HepG2 (cell line): ENCODE measurements at regions not wholly inside any gene's neighbourhood (a gene's known extent, or its start where the extent isn't known, plus 50 kb on each side); places are given as distances from the start of the nearest gene placed in this dataset.

Experiments
- ATAC-seq: fragments of 200-7000 bp; cut with Tn5 transposase; 3 replicates; pipeline ENCODE4 v1.9.1; 2020; ENCODE audit warnings: mild to moderate bottlenecking, moderate library complexity
- BruUV-seq: library from RNA; stranded (reverse); fragments of 400-500 nt; replicated peaks from 2 replicates; lab custom pipeline; 2021; lab: Mats Ljungman, UMichigan
- CTCF ChIA-PET: fragments of 300-600 bp; formaldehyde crosslinking; extraction: SDS; loops from one replicate; lab custom pipeline; 2021; ENCODE audit warnings: low total read pairs, inconsistent platforms, low intra/inter-chr PET ratio; lab: Yijun Ruan, JAX
- POLR2A ChIA-PET: fragments of 350-600 bp; sonication (Branson Sonifier 250); formaldehyde crosslinking; loops from one replicate; lab custom pipeline; 2020; ENCODE audit warnings: antibody characterized with exemption, inconsistent platforms; lab: Yijun Ruan, JAX
- DNase-seq: peaks from one replicate; pipeline ENCODE4 v3.0.0-alpha.2; 2015; ENCODE audit warnings: low spot score
- FAIRE-seq: peaks from 3 replicates; lab custom pipeline; 2011; peaks lifted over from hg19 to GRCh38; lab: Jason Lieb, UNC
- H2AFZ ChIP-seq: one replicate; pipeline ENCODE4 v1.6.1; 2011; ENCODE audit warnings: low read length, inconsistent platforms
- H3K27ac ChIP-seq: fragments of 300-600 bp; 3 replicates; pipeline ENCODE4 v1.8.0; 2011; ENCODE audit warnings: mixed run types, mild to moderate bottlenecking, mixed read lengths, low read length, inconsistent platforms; ENCODE audit not compliant: insufficient read depth; ENCODE audit errors: extremely low read length
- H3K27me3 ChIP-seq, 2 experiments: fragments of 200-600 bp in 1 of 2; 2 replicates in 1 of 2; 3 replicates in 1 of 2; pipeline versions ENCODE4 v1.6.0 to v1.8.0; 2011; ENCODE audit warnings: low read length in 2 of 2, mild to moderate bottlenecking in 2 of 2, moderate library complexity in 2 of 2, inconsistent platforms in 1 of 2; ENCODE audit not compliant: insufficient read depth in 2 of 2, control insufficient read depth in 1 of 2
- H3K36me3 ChIP-seq, 2 experiments: fragments of 200-600 bp in 1 of 2; replicated peaks in 1 of 2; 2 replicates in 1 of 2; 3 replicates in 1 of 2; pipeline versions ENCODE4 v1.5.1 to v1.8.0; 2011; ENCODE audit warnings: low read length in 2 of 2, inconsistent platforms in 1 of 2; ENCODE audit not compliant: insufficient read depth in 2 of 2, control insufficient read depth in 1 of 2
- H3K4me1 ChIP-seq: 2 replicates; pipeline ENCODE4 v1.5.1; 2012; ENCODE audit warnings: low read length, inconsistent platforms; ENCODE audit not compliant: insufficient read depth
- H3K4me2 ChIP-seq: 2 replicates; pipeline ENCODE4 v1.6.0; 2011; ENCODE audit warnings: low read depth, low read length, inconsistent platforms
- H3K4me3 ChIP-seq, 3 experiments: fragments of 200-600 bp in 1 of 3; sonication (generic), shearing (Covaris generic) in 1 of 3; replicated peaks in 1 of 3; 2 replicates each; pipeline ENCODE4 v1.5.1; 2011 to 2016; ENCODE audit warnings: low read length in 3 of 3, inconsistent platforms in 2 of 3, low read depth in 2 of 3, mild to moderate bottlenecking in 2 of 3, control low read depth in 1 of 3, mixed read lengths in 1 of 3; ENCODE audit not compliant: insufficient read depth in 1 of 3
- H3K79me2 ChIP-seq: one replicate; pipeline ENCODE4 v1.6.1; 2011; ENCODE audit warnings: low read length, inconsistent platforms; ENCODE audit not compliant: insufficient read depth
- H3K9ac ChIP-seq: 2 replicates; pipeline ENCODE4 v1.6.0; 2011; ENCODE audit warnings: mild to moderate bottlenecking, low read depth, low read length, inconsistent platforms; ENCODE audit not compliant: insufficient read depth
- H3K9me3 ChIP-seq: 2 replicates; pipeline ENCODE4 v1.5.1; 2012; ENCODE audit warnings: mild to moderate bottlenecking, low read length
- H4K20me1 ChIP-seq: 2 replicates; pipeline ENCODE4 v1.6.0; 2011; ENCODE audit warnings: inconsistent platforms, mild to moderate bottlenecking, low read length, moderate library complexity; ENCODE audit not compliant: insufficient read depth
- FIP1L1 ChIP-seq: fragments of 200-400 bp; formaldehyde crosslinking; IDR thresholded peaks from 2 replicates; pipeline ENCODE4 v1.6.1; 2018; ENCODE audit warnings: low read depth, mild to moderate bottlenecking, low read length, moderate library complexity, borderline replicate concordance; ENCODE audit not compliant: insufficient read depth
- FOXO4 ChIP-seq: sonication (generic); formaldehyde crosslinking; conservative IDR thresholded peaks from 2 replicates; pipeline ENCODE4 v1.8.1; 2023; ENCODE audit warnings: missing genetic modification reagents
- POGZ ChIP-seq: sonication (generic); formaldehyde crosslinking; IDR thresholded peaks from 2 replicates; pipeline ENCODE4 v1.4.0; 2020; ENCODE audit warnings: mild to moderate bottlenecking, missing genetic modification reagents
- ZBTB34 ChIP-seq: sonication (generic); formaldehyde crosslinking; IDR thresholded peaks from 2 replicates; pipeline ENCODE4 v1.8.0; 2022; ENCODE audit warnings: mild to moderate bottlenecking, missing genetic modification reagents
- WGBS: methylation state at CpG from one replicate; pipeline ENCODE4 v1.1.6; 2017; ENCODE audit warnings: low lambda C conversion rate; 5-methylcytosine and 5-hydroxymethylcytosine counted together
- in situ Hi-C: cut with HindIII; loops from 2 replicates; pipeline ENCODE4 v1.10.0; 2017; ENCODE audit warnings: low pct_unique_long_range_greater_than_20kb; ENCODE audit not compliant: extremely low pct_ligation_motif_present
- intact Hi-C: fragments of 100-400 bp; cut with micrococcal nuclease; formaldehyde crosslinking; loops from one replicate; pipeline ENCODE4 v1.10.0; 2022; ENCODE audit not compliant: unreplicated experiment

- no peak for ATAC-seq
- intact Hi-C loops: no loop called here
- Histone ChIP-seq H3K9me3 (peaks cover 14% of the 10 kb centered on the region), H3K27ac (no peak overlapping the region), H4K20me1 (no peaks in the 10 kb centered on the region), H3K36me3 (no peaks in the 10 kb centered on the region), H3K4me1 (no peaks in the 10 kb centered on the region), H3K27me3 (no peaks in the 10 kb centered on the region), H2AFZ (no peak overlapping the region), H3K4me2 (no peak overlapping the region), H3K79me2 (no peaks in the 10 kb centered on the region)
- 48% methylated on average over 4 of the region's 4 CpGs for WGBS
- POLR2A ChIA-PET: no interaction called here
- no TSS peak for BruUV-seq
- FAIRE-seq: no peak
- TF ChIP-seq ZBTB34 (CRISPR knock-in tag) (no peak), FOXO4 (CRISPR knock-in tag) (no peak)
- TF ChIP-seq, all 625 proteins: peak for 0
- Histone ChIP-seq H3K4me3 (no peak overlapping the region), H3K9ac (no peak overlapping the region)
- CTCF ChIA-PET: no interaction called here
- in situ Hi-C loops: no loop called here
- DNase-seq: no peak
Measured at GRCh38 chr7:113267885-113268284, 149.5 kb upstream of the SMIM30 start.

- Histone ChIP-seq H3K27me3 (no peaks in the 10 kb centered on the region), H3K9me3 (peaks cover 14% of the 10 kb centered on the region), H3K4me2 (no peak overlapping the region), H3K4me3 (no peak overlapping the region), H3K9ac (no peak overlapping the region), H3K36me3 (no peaks in the 10 kb centered on the region), H4K20me1 (no peaks in the 10 kb centered on the region), H3K27ac (no peak overlapping the region), H3K4me1 (no peaks in the 10 kb centered on the region), H2AFZ (no peak overlapping the region), H3K79me2 (no peaks in the 10 kb centered on the region)
- intact Hi-C loops (no loop called here), in situ Hi-C loops (no loop called here)
- TF ChIP-seq FIP1L1 (no peak), POGZ (CRISPR knock-in tag) (no peak)
- POLR2A ChIA-PET: no interaction called here
- FAIRE-seq (no peak), ATAC-seq (no peak), DNase-seq (no peak)
- BruUV-seq: no TSS peak
- CTCF ChIA-PET: no interaction called here
Measured at GRCh38 chr7:113267271-113267670, 148.9 kb upstream of the SMIM30 start.
